ENCODE measurements at regions not wholly inside any gene's neighbourhood (a gene's known extent, or its start where the extent isn't known, plus 50 kb on each side); places are given as distances from the start of the nearest gene placed in this dataset.

GRCh38 chr4:183014361-183015084, 84.5 kb upstream of the WWC2 start:
- no peak for TF ChIP-seq CTCF (IDR thresholded peaks at IDR 0.05; ENCODE audit: poor library complexity)
- TF ChIP-seq EZH2 (IDR thresholded peaks at IDR 0.05; ENCODE audit: borderline replicate concordance) = no peak
